Esophagus squamous epithelium (tissue), 4 donors: ENCODE measurements at regions not wholly inside any gene's neighbourhood (a gene's known extent, or its start where the extent isn't known, plus 50 kb on each side); places are given as distances from the start of the nearest gene placed in this dataset.

ENCODE experiments used
- CTCF ChIP-seq, 6 experiments: fragments of 450-650 bp in 4 of 6; fragments of 200-600 bp in 2 of 6; sonication (generic) in 2 of 6; IDR thresholded peaks; one replicate each; pipeline ENCODE4 v1.5.1; 2016 to 2019; ENCODE audit warnings: antibody characterized with exemption in 6 of 6, mild to moderate bottlenecking in 4 of 6, moderate library complexity in 4 of 6
- POLR2A ChIP-seq, 4 donors: fragments of 450-650 bp; IDR thresholded peaks; one replicate each; pipeline ENCODE4 v1.6.1; 2017; ENCODE audit warnings: antibody characterized with exemption in 4 of 4, mild to moderate bottlenecking in 4 of 4, moderate library complexity in 3 of 4

- TF ChIP-seq CTCF (IDR thresholded peaks at IDR 0.05) (no peak), POLR2A (IDR thresholded peaks at IDR 0.05) (no peak)
These were observed 155.5 kb downstream of the DHX15 start for GRCh38 chr4:24428850-24429249.
